ENCODE measurements at regions not wholly inside any gene's neighbourhood (a gene's known extent, or its start where the extent isn't known, plus 50 kb on each side); places are given as distances from the start of the nearest gene placed in this dataset.

- TF ChIP-seq CTCF (IDR thresholded peaks at IDR 0.05) (no peak), REST (IDR thresholded peaks at IDR 0.05; ENCODE audit: insufficient read depth in 1 of 2, low read depth in 2 of 2, low read length in 1 of 2) (no peak), SIN3A (IDR thresholded peaks at IDR 0.05; ENCODE audit: borderline replicate concordance, insufficient read depth, low read depth, low read length) (no peak), POLR2AphosphoS5 (IDR thresholded peaks at IDR 0.05; ENCODE audit: low read depth, low read length) (no peak), TCF7L2 (IDR thresholded peaks at IDR 0.05; ENCODE audit: low read depth, low read length) (no peak)
These were observed 162.3 kb downstream of the SKIDA1 start for GRCh38 chr10:21363092-21363730.
